MM.1S (cell line): ENCODE measurements at regions not wholly inside any gene's neighbourhood (a gene's known extent, or its start where the extent isn't known, plus 50 kb on each side); places are given as distances from the start of the nearest gene placed in this dataset.
"Not testable (repeated sequence)": the region's sequence is repeated elsewhere in the genome, so short reads cannot be mapped to it uniquely, and the experiment has no call there.

ENCODE experiments used
- DNase-seq: peaks from one replicate; pipeline ENCODE4 v3.0.0-alpha.2; 2015
- H2AFZ ChIP-seq: fragments of 300-600 bp; sonication (generic); 2 replicates; pipeline ENCODE4 v1.6.0; 2016; ENCODE audit warnings: antibody characterized with exemption, low read length
- H3F3A ChIP-seq: fragments of 300-600 bp; sonication (generic); 2 replicates; pipeline ENCODE4 v1.6.1; 2016; ENCODE audit warnings: mild to moderate bottlenecking, antibody characterized with exemption, low read length, moderate library complexity, mixed read lengths; ENCODE audit not compliant: insufficient read depth
- H3K27ac ChIP-seq: fragments of 300-600 bp; sonication (generic); 2 replicates; pipeline ENCODE4 v1.5.1; 2016; ENCODE audit warnings: mild to moderate bottlenecking, low read length
- H3K27me3 ChIP-seq: fragments of 300-600 bp; sonication (generic); replicated peaks from 2 replicates; pipeline ENCODE4 v1.6.0; 2016; ENCODE audit warnings: low read length; ENCODE audit not compliant: insufficient read depth
- H3K36me3 ChIP-seq: fragments of 300-600 bp; sonication (generic); replicated peaks from 2 replicates; pipeline ENCODE4 v1.6.1; 2016; ENCODE audit warnings: mild to moderate bottlenecking, low read length, mixed read lengths; ENCODE audit not compliant: insufficient read depth
- H3K4me1 ChIP-seq: fragments of 300-600 bp; sonication (generic); 2 replicates; pipeline ENCODE4 v1.6.1; 2016; ENCODE audit warnings: low read length, mixed read lengths
- H3K4me2 ChIP-seq: fragments of 300-600 bp; sonication (generic); 2 replicates; pipeline ENCODE4 v1.6.0; 2016; ENCODE audit warnings: low read depth, low read length
- H3K4me3 ChIP-seq: fragments of 300-600 bp; sonication (generic); 2 replicates; pipeline ENCODE4 v1.5.1; 2016; ENCODE audit warnings: low read length, mixed read lengths
- H3K79me2 ChIP-seq: fragments of 300-600 bp; sonication (generic); 2 replicates; pipeline ENCODE4 v1.6.1; 2016; ENCODE audit warnings: mixed run types, low read length, mixed read lengths
- H3K9ac ChIP-seq: fragments of 300-600 bp; sonication (generic); 2 replicates; pipeline ENCODE4 v1.6.1; 2016; ENCODE audit warnings: low read length, mixed read lengths
- H3K9me2 ChIP-seq: fragments of 300-600 bp; sonication (generic); replicated peaks from 2 replicates; pipeline ENCODE4 v1.6.1; 2016; ENCODE audit warnings: mild to moderate bottlenecking, low read length, mixed read lengths; ENCODE audit not compliant: insufficient read depth
- H3K9me3 ChIP-seq: fragments of 300-600 bp; sonication (generic); replicated peaks from 2 replicates; pipeline ENCODE4 v1.6.1; 2016; ENCODE audit warnings: mild to moderate bottlenecking, low read length, mixed read lengths; ENCODE audit not compliant: insufficient read depth
- H4K20me1 ChIP-seq: fragments of 300-600 bp; sonication (generic); 2 replicates; pipeline ENCODE4 v1.6.1; 2016; ENCODE audit warnings: mild to moderate bottlenecking, low read length, moderate library complexity, mixed read lengths; ENCODE audit not compliant: insufficient read depth
- CTCF ChIP-seq: fragments of 300-600 bp; sonication (generic); IDR thresholded peaks from 2 replicates; pipeline ENCODE4 v1.5.1; 2016; ENCODE audit warnings: antibody characterized with exemption, low read length, mixed read lengths
- EZH2 ChIP-seq: fragments of 300-600 bp; sonication (generic); optimal IDR thresholded peaks from 2 replicates; pipeline ENCODE3; 2017; ENCODE audit warnings: low read depth, mild to moderate bottlenecking, antibody characterized with exemption, low read length, mixed read lengths
- EZH2phosphoT487 ChIP-seq: fragments of 300-600 bp; sonication (generic); IDR thresholded peaks from 2 replicates; pipeline ENCODE4 v1.6.1; 2018; ENCODE audit warnings: antibody characterized with exemption, low read length

DNA sequence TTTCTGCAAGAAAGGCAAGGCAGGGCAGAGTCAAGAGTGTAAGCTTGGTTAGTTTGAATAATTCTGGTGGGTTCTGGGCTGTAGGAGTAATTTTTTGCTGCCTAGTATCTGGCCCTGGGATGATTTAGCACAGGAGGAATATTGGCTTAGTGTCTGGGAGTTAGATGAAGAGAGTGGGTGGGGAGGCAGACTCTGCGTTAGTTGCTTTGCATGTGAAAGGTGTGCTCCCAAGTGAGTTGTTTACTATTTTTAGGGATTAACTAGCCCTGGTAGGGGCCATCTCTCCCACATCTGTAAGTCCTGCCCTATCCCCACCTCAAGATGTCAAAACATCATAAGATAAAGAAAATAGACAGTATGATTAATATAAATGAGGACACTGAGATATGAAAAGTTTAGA, 249.7 kb downstream of the LRIG3 start:
- Histone ChIP-seq H3K36me3 (no peaks in the 10 kb centered on the region), H3K9me2 (no peaks in the 10 kb centered on the region), H3K9me3 (no peaks in the 10 kb centered on the region), H3F3A (no peaks in the 10 kb centered on the region), H3K4me1 (no peaks in the 10 kb centered on the region), H3K79me2 (no peaks in the 10 kb centered on the region), H3K4me2 (no peak overlapping the region), H3K27ac (no peak overlapping the region), H3K9ac (no peak overlapping the region), H2AFZ (no peak overlapping the region), H3K4me3 (no peak overlapping the region), H4K20me1 (no peaks in the 10 kb centered on the region), H3K27me3 (no peaks in the 10 kb centered on the region)
- TF ChIP-seq EZH2 (no peak), EZH2phosphoT487 (no peak), CTCF (no peak)
- no peak for DNase-seq

DNA sequence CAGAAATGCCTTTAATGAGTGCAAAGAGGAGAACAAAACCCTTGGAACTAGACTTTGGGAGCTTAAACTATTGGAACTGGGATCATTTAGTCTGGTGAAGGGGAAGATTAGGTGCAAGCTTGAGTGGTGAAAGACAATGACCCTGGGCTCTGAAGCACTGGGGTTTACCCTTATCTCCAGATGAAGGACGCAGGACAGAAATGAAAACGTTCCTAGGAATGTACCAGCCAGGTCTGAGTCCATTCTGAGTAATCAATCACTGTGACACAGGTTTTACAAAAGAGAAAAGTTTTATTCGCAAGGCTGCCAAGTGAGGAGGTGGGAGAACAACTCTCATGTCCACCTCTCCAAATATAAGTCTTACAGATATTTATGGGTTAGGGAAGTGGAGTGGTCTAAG, 249.1 kb downstream of the LRIG3 start:
- Histone ChIP-seq H3K9ac (no peak overlapping the region), H3K4me1 (no peaks in the 10 kb centered on the region), H3K79me2 (no peaks in the 10 kb centered on the region), H2AFZ (no peak overlapping the region), H3K9me2 (no peaks in the 10 kb centered on the region), H3F3A (no peaks in the 10 kb centered on the region), H3K4me3 (no peak overlapping the region), H3K27me3 (no peaks in the 10 kb centered on the region), H3K9me3 (no peaks in the 10 kb centered on the region), H3K36me3 (no peaks in the 10 kb centered on the region), H3K27ac (no peak overlapping the region), H3K4me2 (no peak overlapping the region), H4K20me1 (no peaks in the 10 kb centered on the region)
- TF ChIP-seq EZH2phosphoT487 (no peak), EZH2 (no peak), CTCF (no peak)
- DNase-seq = no peak

GRCh38 chr12:58673021-58673420, 247.3 kb downstream of the LRIG3 start:
- H3K27ac ChIP-seq = no peak overlapping the region
- TF ChIP-seq EZH2 (no peak), EZH2phosphoT487 (no peak), CTCF (no peak)

DNA sequence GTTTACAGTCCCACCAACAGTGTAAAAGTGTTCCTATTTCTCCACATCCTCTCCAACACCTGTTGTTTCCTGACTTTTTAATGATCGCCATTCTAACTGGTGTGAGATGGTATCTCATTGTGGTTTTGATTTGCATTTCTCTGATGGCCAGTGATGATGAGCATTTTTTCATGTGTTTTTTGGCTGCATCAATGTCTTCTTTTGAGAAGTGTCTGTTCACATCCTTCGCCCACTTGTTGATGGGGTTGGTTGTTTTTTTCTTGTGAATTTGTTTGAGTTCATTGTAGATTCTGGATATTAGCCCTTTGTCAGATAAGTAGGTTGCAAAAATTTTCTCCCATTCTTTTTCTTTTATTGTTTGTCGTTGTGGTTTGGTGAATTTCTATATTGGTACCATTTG, 242.5 kb downstream of the LRIG3 start:
- H3K4me1 ChIP-seq, H3F3A ChIP-seq, H4K20me1 ChIP-seq, H3K27me3 ChIP-seq, H2AFZ ChIP-seq, DNase-seq, H3K36me3 ChIP-seq, H3K9me2 ChIP-seq, H3K79me2 ChIP-seq, H3K4me2 ChIP-seq, H3K27ac ChIP-seq, H3K4me3 ChIP-seq, H3K9ac ChIP-seq, H3K9me3 ChIP-seq: not testable (repeated sequence)

More at GRCh38 chr12:58673021-58673420, 247.3 kb downstream of the LRIG3 start:
- Histone ChIP-seq H2AFZ (no peak overlapping the region), H3K4me2 (no peak overlapping the region), H3F3A (no peaks in the 10 kb centered on the region), H3K9me2 (no peaks in the 10 kb centered on the region), H3K4me1 (no peaks in the 10 kb centered on the region), H3K4me3 (no peak overlapping the region), H3K9ac (no peak overlapping the region), H3K9me3 (no peaks in the 10 kb centered on the region), H3K79me2 (no peaks in the 10 kb centered on the region), H3K36me3 (no peaks in the 10 kb centered on the region), H3K27me3 (no peaks in the 10 kb centered on the region), H4K20me1 (no peaks in the 10 kb centered on the region)
- DNase-seq = no peak
